ENCODE measurements at regions not wholly inside any gene's neighbourhood (a gene's known extent, or its start where the extent isn't known, plus 50 kb on each side); places are given as distances from the start of the nearest gene placed in this dataset.
"Not testable (repeated sequence)": the region's sequence is repeated elsewhere in the genome, so short reads cannot be mapped to it uniquely, and the experiment has no call there.

GRCh38 chr3:145678401-145678800, 482.6 kb downstream of the PLOD2 start:
- DNase-seq (ENCODE audit: low read depth), result peak; percentile 0
- TF ChIP-seq, protein P1, sequence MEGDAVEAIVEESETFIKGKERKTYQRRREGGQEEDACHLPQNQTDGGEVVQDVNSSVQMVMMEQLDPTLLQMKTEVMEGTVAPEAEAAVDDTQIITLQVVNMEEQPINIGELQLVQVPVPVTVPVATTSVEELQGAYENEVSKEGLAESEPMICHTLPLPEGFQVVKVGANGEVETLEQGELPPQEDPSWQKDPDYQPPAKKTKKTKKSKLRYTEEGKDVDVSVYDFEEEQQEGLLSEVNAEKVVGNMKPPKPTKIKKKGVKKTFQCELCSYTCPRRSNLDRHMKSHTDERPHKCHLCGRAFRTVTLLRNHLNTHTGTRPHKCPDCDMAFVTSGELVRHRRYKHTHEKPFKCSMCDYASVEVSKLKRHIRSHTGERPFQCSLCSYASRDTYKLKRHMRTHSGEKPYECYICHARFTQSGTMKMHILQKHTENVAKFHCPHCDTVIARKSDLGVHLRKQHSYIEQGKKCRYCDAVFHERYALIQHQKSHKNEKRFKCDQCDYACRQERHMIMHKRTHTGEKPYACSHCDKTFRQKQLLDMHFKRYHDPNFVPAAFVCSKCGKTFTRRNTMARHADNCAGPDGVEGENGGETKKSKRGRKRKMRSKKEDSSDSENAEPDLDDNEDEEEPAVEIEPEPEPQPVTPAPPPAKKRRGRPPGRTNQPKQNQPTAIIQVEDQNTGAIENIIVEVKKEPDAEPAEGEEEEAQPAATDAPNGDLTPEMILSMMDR (conservative IDR thresholded peaks at IDR 0.05; ENCODE audit: low read length), result no peak
- no peak overlapping the region for H3K4me3 ChIP-seq (ENCODE audit: low read length)

GRCh38 chr3:145681181-145681580, 479.8 kb downstream of the PLOD2 start:
- TF ChIP-seq, protein P1 (conservative IDR thresholded peaks at IDR 0.05; ENCODE audit: low read length), result no peak
- H3K4me3 ChIP-seq (ENCODE audit: low read length), result no peak overlapping the region
- DNase-seq (ENCODE audit: low read depth), result no peak

GRCh38 chr3:145687978-145688377, 473.0 kb downstream of the PLOD2 start:
- DNase-seq (ENCODE audit: low read depth); H3K4me3 ChIP-seq (ENCODE audit: low read length): not testable (repeated sequence)

DNA sequence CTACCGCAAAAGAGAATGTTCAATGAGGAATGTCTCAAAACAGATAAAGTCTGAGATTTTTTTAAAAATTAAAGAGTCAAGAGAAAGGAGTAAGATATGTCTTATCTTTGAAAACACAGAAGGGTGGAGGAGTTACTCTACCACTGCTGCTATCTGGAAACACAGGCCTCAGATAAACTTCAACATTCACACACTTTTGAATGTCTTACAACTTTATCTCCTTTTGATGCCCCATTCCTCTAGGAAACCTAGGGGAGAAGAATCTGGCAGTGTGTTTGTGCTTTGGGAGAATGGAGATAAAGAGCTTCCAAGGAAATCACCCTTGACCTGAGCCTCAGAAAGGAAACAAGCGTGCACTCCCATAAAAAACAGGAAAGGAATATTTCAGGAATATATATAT, 468.2 kb downstream of the PLOD2 start:
- TF ChIP-seq, protein P1 (conservative IDR thresholded peaks at IDR 0.05; ENCODE audit: low read length), result no peak
- DNase-seq (ENCODE audit: low read depth), result no peak
- no peak overlapping the region for H3K4me3 ChIP-seq (ENCODE audit: low read length)

DNA sequence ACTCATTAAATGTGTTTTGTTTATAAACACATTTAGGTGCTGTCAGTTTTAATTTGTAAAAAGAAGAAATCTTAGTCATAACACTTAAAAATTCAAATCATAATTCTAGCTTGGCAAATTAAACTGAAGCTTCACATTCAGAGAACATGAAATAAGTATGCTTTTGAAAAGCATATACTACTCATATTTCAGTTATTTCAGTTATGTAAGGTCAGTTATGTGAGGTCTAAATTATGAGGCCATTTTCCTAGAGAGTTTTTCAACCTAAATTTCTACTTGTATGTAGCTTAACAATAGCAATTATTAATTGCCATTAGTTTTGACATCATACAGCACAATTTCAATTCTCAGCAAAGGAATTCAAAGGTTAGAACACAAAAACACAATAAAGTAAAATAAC, 465.0 kb downstream of the PLOD2 start:
- TF ChIP-seq, protein P1 (conservative IDR thresholded peaks at IDR 0.05; ENCODE audit: low read length), result no peak
- DNase-seq (ENCODE audit: low read depth), result no peak
- no peak overlapping the region for H3K4me3 ChIP-seq (ENCODE audit: low read length)

DNA sequence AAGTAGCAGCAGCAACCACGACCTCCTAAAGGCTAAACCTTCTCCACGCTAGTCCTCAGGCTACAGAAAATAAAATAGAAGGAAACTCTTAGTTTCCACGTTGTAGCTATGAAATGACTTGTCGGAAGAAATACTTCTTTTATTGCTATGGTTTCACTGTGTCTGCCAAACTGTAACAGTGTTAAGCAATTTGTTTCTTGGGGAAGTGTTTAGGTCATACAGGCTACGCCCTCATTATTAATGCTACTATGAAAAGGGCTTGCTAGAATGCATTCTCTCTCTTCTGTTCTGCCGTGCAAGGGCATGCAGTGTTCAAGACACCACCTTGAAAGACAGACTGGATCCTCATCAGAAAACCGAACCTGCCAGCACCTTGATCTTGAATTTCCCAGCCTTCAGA, 462.7 kb downstream of the PLOD2 start:
- TF ChIP-seq, protein P1 (conservative IDR thresholded peaks at IDR 0.05; ENCODE audit: low read length), result no peak
- peak; percentile 17 for DNase-seq (ENCODE audit: low read depth)
- no peak overlapping the region for H3K4me3 ChIP-seq (ENCODE audit: low read length)

DNA sequence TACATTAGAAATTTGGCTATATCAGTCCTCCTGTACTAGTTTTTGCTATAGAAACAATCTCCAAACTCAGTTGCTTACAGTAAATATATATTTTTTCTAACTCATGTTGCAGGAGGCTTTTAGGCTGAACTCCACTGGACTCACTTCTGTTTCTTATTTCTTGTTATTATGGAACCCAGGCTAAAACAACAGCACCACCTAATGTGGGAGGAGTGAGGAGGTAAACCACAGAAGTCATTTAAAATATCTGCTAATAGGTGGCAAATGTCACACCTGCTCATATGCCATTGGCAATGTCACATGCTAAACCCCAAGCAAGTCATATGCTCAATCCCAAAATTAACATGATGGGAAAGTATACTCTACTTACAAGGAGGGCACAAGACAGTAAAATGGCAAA, 462.2 kb downstream of the PLOD2 start:
- TF ChIP-seq, protein P1 (conservative IDR thresholded peaks at IDR 0.05; ENCODE audit: low read length), result no peak
- H3K4me3 ChIP-seq (ENCODE audit: low read length), result no peak overlapping the region
- no peak for DNase-seq (ENCODE audit: low read depth)

GRCh38 chr3:145704020-145704419, 457.0 kb downstream of the PLOD2 start:
- no peak overlapping the region for H3K4me3 ChIP-seq (ENCODE audit: low read length)
- DNase-seq (ENCODE audit: low read depth), result no peak
- TF ChIP-seq, protein P1 (conservative IDR thresholded peaks at IDR 0.05; ENCODE audit: low read length), result no peak

- not testable (repeated sequence) for DNase-seq (ENCODE audit: low read depth); H3K4me3 ChIP-seq (ENCODE audit: low read length)
Measured at GRCh38 chr3:145709779-145710178, 451.2 kb downstream of the PLOD2 start.
